ENCODE measurements at regions not wholly inside any gene's neighbourhood (a gene's known extent, or its start where the extent isn't known, plus 50 kb on each side); places are given as distances from the start of the nearest gene placed in this dataset.
"Not testable (repeated sequence)": the region's sequence is repeated elsewhere in the genome, so short reads cannot be mapped to it uniquely, and the experiment has no call there.

DNA sequence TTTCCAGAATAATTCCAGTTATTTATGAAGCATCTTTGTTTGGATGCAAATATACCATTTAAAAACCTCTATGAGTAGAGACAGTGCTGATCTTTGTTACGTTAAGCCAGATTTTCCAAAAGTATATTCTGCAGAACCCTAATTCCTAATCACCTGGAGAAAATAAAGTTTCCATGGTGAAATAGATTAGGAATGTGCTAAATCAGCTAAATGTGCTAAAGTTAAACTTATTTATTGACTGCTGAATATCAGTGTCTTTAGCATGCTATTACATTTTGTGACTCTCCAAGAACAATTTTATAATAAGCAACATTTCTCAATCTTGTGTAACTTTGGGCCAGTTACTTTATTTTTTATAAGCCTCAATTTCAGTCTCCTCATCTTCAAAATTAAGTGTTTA lies 196.3 kb upstream of the NFIA start:
- no peak for DNase-seq

DNA sequence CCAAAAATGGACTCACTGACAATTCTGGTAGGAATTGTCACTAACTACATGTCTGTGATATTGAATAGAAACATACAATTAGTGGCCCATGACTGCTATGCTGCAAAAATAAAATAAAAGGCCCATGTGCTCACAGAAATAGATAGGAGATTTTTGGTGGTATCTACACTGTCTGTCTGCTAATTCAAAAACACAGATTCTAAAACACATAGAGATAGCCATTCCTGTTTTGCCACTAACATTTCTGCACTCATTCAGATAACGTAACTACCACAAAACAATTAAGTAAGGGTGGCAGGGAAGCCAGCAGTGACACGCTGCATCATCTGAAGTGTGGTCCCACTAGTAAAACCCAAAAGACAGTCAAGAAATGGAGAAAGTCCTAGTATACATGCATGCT lies 202.2 kb upstream of the NFIA start:
- no peak for DNase-seq

DNA sequence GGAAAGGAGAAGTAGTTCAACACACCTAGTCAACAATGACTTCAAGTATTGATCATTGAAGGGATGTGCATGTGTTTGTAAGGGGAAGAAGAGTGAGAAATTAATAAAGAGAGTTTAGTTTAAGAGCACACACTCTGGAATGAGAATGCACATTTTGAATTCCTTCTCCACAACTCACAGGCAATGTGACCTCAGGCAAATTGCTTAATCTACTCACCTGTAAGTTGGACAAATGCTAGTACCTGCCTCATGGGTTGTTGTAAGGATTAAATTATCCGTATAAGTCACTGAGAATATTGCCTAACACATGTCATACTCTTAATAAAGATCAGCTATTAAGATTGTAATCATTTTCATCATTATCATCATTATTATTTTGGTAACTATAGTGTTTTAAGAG lies 204.0 kb upstream of the NFIA start:
- no peak for DNase-seq

DNA sequence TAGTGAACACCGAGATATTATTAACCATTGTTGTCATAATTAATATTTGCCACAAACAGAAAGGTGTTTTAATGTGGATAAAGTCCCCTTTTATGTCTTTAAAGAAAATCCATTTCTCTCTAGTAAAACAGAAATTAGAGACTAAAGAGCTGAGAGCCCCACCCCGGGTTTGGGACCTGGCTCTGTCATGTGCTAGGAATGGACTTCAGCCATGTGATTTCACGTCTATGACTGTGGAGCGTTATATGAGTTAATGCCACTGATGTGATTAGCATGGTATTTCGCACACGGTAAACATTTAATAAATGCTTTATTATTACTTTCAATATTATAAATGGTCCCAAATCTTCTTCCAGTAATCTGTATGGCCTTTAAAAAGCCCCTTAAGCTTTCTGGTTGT lies 205.0 kb upstream of the NFIA start:
- DNase-seq: no peak

DNA sequence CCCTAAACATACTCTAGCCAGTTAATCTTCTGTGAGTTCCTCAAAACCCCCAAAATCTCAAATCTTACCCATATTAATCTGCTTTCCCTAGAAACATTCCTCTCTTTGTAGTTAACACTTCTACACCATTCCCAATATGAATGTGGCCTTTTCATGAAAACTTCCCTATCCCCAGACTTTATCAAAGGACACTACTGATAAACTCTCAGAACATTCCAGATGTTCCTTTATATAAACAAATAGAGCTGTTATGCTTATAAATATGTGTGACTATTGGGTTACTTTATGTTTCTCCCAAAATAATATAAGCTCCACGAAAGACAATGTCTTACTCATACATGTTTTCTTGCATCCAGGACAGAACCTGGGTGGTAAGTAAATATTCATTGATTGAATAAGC lies 205.4 kb upstream of the NFIA start:
- no peak for DNase-seq

DNA sequence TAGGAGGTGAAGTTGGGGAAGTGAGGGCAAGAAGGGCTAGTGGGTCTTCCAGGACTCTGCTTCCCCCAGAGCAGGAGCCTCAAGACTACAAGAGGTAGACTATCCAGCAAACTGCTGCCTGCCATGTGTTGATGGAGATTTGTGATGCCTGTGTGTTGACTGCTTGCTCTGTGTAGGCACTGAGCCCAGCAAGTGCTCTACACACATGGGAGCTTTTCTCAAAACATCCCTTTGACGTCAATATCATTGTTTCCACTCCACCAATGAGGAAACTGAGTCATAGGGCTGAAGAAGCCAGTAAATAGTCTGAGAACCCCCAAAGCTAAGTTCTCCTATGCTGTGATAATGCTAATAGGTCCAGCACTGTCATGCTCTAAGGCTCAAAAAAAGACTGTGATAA lies 207.2 kb upstream of the NFIA start:
- DNase-seq: peak; percentile 86

DNA sequence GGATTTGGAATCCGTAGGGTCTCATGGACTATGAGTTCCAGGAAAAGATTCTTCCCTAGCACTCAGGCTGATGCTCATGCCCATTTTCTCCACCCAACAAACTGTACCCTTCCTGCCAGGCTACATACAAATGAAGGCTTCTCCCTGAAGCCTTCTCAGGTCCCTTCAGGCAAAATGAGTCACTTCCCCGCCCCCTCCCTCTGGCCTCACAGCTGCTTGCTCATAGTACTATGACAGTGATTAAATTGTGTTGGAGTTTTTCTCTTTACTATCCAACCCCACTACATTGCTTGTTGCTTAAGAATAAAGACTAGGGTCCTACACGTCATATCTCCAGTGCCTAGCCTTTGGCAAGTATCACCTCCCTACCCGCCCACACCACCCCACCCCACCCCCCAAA lies 207.6 kb upstream of the NFIA start:
- peak; percentile 80 for DNase-seq

DNA sequence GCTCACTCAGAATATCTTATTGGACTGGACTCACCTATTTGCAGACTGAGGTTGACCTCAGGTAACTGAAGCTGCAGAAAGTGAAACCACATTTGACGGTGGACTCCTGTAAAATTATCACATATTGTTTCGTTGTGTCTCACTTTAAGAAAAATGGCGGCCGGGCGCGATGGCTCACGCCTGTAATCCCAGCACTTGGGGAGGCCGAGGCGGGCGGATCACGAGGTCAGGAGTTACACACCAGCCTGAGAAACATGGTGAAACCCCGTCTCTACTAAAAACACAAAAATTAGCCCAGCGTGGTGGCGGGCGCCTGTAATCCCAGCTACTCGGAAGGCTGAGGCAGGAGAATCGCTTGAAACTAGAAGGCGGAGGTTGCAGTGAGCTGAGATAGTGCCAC lies 209.0 kb upstream of the NFIA start:
- DNase-seq: not testable (repeated sequence)

DNA sequence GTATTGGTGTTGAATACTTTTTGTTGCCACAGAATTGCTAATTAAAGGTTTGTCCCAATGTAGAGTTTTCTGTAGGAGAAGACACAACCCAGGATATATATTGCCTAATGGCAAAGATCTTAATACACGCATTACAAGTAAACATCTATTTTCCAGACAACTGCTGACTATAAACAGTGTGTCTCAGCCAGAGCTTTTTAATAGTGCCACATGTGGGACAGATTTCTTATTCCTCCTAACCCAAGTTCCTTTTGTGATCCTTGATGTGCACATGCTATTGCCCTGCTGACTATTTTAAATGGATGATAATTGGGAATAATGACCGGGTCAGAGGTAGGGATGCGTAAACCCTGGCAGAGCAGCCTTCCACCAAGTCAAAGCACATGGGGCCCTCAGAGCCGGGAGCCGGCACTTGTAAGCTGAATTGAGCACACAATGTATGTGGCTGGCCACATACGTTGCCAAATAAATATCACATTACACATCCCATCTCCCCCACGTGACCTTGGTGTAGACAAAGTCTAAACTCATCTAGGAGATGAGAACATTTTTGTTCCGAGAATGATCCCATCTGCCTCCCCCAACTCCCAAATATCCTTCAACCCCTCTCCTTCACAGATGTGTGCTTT lies 209.8 kb upstream of the NFIA start:
- no peak for DNase-seq

DNA sequence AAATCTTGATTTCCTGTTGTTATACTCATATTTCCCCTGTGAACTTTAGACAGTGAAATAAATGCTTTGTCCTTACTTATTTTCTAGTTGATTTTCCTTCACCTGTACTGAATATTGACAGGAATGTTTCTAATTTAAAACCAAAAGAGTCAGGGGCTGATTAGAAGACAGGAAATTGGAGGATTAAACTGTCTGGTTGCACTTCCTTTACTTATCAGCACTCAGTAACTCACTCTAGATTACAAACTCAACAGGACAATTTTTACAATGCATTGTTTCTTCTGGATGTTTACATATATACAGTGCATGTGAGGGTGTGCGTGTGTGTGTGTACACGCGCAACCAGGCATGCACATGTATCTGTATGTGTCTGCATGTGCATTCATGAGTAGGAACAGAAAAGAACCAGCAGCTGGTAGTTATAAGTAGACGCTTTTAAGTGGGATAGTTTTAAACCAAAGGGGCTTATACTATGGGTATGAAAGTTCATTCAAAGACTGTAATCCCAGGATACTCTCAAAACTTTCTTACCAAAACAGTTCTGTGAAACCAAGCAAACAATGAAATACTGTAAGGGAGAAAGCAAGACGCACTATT lies 212.0 kb upstream of the NFIA start:
- DNase-seq: no peak

DNA sequence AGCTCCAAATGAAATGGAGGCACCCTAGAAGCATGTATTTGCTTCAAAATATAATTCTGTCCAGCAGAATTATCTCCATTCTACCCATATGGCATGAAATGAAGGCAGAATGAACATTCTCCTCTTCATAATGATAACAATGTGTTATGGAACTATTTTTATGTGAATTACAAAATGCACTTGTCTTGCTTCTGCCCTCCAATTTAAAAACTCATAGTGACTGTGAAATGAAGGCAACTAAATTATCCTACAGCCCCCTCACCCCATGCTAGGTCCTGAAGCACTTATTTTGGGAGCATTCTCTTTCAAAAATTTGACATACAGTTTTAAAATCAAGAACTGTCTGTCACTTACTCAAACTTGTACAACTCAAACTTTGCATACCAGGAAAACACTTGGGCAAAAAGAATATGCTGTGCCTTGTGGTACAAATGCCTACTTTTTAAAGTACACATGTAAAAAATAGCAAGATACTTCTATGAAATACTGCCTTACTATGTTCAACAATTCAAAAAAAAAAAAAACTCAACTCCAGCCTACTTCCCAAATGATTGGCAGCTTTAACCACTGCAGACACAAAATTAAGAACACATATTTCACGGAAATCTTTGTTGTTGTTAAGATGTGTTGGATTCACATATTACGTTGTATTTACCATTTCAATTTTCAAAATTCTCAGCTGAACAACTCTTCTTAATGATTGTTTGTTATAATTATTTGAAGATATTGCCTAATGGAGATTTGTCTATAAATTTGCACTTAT lies 213.3 kb upstream of the NFIA start:
- DNase-seq: no peak

DNA sequence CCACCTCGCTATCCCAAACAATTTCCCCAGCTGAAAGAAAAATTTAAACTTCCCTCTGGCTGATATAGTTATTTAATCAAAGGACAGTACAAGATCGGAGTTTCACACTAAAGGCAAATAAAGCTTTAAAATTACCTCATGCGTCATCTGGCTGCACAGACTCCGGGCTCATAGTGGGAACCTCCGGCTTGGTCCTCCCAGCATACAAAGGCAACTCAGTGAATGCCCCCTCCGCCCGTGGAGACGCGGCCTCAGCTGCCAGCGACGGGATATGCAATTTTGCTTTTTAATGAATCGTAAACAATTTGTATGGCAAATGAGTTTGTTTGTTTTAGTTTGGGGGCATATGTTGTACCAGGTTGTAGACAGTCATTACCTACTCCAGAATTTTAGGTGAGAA lies 214.6 kb upstream of the NFIA start:
- DNase-seq: no peak

DNA sequence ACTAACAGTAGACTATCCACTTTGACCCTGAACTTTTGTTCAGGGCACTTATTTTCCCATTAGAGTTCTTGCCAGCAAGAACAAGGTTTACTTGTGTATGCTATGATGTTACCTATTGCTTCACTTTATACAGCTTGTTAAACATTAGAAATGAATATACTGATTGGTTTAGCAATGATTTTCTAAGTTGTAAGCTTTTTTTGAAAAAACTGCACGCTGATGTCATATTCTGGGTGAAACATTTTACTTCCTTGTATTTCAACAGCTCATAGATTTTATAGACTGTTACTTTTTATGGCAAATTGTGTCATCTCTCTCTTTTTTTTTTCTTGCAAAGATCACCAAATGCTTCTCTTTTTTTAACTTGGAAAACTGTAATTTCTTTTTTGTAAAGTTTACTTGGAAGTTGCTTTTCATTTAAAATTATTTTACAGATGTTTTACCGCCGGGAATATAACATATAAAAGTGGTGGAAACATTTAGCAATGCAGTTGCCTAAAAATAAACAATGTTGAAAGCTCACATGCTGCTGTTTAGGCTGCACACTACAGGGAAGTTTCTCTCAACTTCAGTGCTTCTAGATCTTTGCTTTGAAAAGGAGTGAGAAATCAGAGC lies 215.3 kb upstream of the NFIA start:
- no peak for DNase-seq

DNA sequence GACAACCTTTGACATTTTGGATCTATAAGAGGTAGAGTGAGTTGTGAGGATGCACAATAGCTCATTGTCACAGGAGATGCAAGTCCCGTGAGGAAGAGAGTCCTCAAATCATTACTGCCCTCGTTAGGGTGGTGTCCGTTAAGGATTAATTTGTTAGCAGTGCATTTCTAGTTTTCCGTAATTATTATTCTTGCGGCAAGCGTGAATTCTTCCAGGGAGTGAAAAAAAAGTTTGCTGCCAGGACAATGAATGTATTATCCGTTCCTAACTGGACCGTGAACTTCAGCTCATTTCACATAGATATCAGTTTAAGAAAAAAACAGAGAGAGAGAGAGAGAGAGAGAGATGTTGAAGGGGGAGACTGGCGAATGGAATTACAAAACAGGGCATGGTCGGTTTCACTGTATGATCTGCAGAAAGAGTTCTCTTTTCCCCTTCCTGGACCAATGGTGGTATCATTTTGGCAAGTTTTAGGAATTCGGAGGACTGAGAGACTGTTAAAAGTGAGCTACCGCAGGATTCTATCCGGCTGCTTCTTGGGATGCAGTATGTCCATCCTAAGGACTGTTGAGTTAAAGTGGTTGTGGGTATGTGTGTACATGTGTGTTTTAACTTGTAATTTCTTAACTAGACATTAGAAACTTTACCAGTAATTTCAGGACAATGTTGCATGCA lies 216.0 kb upstream of the NFIA start:
- DNase-seq: no peak

DNA sequence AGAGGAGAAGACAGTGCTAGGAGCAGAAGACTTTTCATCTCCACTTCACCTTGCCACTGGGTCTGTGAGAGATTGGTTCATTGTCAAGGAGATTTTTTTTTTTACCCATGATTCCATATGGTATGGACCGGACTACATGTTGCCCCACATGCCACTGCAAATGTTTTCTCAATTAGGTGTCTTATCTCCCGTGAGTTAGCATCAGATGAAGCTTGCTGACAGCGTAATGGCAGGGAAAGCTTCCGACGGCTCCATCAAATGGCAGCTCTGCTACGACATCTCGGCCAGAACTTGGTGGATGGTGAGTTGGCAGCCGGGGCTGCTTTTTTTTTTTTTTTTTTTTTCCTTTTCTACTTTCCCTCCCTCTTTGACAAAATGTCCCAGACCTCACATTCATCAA lies 217.2 kb upstream of the NFIA start:
- DNase-seq: no peak

DNA sequence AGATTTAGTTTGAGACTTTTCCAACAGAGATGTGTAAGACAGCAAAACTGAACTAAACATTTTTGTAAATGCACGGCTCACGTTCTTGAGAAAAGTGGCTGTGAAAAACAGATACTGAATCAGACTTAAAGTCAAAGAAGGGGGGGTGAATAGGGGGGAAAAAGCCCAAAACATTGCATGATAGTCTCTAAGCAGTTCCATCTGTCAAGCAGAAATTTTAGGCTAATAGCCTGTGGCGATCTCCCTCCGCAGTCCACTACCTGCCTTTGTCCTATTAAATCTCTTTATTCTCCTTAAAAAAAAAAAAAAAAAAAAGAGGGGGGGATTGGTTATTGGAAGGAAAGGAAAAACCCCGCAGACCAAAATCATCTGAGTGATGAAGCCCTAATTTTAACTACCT lies 217.6 kb upstream of the NFIA start:
- no peak for DNase-seq

DNA sequence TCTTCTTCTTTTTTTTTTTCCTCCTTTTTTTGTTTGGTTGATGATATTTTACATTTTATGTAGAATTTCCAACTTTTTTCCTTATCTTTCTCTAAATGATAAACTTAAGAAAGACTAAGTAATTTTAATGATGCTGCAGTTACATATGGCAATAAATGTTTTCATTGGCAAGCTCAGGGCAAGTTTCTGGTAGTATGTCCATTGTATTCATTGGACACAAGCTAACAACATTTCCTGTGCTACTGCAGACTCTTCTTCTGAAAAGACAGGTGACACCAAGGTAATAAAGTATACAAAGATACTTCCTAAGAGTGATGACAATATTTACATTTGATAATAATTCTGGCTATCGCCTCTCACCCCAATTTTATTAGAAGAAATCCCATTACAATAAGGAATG lies 219.2 kb upstream of the NFIA start:
- no peak for DNase-seq

DNA sequence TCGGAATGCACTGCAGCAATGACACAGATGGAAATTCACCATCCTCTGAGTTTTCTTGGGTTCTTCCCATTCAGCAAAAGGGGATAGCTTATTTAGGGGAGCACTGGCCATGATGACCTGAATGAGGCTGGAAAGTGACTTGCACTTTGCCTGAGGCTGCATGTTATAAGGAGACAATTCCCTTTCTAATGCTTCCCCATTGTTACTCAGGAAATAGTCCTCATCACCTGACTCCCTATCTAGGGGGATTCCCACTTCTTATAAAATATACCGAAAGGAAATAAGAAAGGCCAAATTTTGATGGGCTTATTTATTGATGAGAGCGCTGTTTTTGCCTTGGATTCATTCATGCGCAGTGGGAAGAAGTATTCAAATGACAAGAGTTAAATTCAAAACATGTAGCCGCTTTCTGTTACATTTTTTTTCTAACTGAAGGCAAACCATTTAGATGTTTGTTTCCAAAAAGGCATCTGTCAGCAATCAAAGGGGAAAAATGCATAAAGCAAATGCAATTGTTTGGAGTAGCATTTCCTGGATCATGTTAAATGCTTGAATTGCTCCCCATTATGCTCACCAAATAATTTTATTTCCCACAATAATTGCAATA lies 220.3 kb upstream of the NFIA start:
- DNase-seq: no peak

DNA sequence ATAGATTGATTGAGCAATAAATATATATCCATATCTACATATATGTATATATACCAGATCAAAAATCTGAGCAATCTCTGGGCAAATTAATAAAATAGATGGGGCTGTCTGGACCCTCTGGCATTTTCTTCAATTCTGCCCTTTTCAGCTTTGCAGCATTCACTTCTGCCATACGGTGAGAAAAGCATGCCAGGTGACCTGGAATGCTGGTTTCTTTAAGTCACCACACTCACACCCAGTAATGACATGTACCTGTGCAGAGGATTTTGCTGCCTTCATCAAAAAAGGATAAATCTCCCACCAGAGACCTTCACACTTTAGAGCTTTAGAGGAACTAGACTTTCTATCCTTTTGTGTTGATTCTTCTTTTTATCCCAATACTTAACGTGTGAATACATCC lies 223.2 kb upstream of the NFIA start:
- DNase-seq: no peak

DNA sequence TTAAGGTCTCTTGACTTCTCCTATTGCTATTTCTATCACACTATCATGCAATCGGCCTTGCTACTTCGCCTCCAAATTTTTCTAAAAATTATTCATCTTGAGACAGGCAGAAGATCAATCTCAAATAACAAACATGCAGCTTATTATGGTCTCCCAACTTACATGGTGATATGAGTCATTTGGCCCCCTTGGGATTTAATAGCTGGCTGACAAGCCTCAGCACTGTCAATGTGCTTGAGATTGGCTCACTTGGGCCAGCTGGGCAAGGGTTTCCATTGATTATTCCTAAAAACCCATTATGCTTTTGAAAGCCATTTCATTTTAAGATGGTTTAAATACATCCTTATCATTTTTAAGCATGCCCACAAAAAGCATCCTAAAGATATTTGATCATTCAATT lies 224.5 kb upstream of the NFIA start:
- no peak for DNase-seq

DNA sequence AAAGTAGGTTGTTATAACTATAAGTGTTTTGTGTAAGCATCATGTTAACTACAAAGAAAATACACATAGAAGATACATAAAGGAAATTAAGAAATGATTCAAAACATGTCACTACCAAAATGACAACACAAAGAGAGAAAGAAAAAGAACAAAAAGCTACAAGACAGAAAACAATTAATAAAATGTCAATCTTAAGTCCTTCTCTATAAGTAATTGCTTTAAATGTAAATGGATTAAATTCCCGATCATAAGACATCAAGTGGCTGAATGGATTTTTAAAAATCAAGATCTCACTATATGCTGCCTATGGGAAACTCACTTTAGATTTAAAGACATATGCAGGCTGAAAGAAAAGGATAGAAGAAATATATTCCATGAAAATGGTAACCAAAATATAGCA lies 232.3 kb upstream of the NFIA start:
- DNase-seq: no peak

DNA sequence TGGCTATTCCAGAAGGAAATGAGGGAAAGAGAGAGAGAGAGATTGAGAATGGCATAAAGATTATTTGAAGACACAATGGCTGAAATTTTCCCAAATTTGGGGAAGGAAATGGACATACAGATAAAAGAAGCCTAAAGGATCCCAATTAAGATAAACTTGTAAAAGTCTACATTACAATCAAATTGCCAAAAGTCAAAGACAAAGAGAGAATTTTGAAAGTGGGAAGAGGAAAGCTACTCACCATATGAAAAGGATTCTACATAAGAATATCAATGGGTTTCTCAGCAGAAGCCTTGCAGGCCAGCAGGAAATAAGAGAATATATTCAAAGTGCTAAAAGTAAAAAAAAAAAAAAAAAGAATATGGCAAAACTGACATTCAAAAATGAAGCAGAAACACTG lies 233.0 kb upstream of the NFIA start:
- DNase-seq: no peak

DNA sequence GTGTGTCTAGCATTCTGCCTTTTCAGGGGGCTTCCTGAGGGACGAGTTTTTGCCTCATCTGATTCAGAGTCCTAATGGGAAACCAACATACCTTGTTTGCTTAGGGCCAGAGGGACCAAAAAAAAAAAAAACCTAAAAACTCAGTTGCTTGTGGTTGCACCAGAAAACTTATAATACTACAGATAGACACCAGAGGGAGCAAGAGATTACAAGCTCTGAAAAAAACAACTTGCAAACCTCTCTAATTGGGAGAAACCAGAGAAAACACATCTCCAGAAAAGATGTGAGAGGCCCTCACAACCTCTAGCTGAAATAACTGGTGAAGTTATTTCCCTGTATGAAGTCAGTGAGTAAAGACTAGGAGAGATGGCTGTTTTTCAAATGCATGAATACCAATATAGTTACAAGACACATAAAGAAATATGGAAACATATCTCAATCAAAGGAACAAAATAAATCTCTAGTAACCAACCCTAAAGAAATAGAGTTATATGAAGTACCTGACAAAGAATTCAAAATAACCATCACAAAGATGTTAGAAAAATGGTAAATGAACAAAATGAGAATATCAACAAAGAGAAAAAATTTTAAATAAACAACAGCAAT lies 233.7 kb upstream of the NFIA start:
- DNase-seq: peak; percentile 73
